Sigmoid colon (tissue), 6 donors: ENCODE measurements at regions not wholly inside any gene's neighbourhood (a gene's known extent, or its start where the extent isn't known, plus 50 kb on each side); places are given as distances from the start of the nearest gene placed in this dataset.

Experiments
- DNase-seq: peaks from one replicate; pipeline ENCODE4 v3.0.0-alpha.2; 2019
- H3K27ac ChIP-seq, 4 donors: fragments of 200-600 bp; sonication (generic); one replicate each; pipeline ENCODE4 v1.5.1; 2016 to 2019; ENCODE audit warnings: mild to moderate bottlenecking in 1 of 4
- H3K27me3 ChIP-seq, 3 donors: fragments of 200-600 bp; sonication (generic); one replicate each; pipeline ENCODE4 v1.5.1; 2019; ENCODE audit warnings: mild to moderate bottlenecking in 1 of 3
- H3K36me3 ChIP-seq, 4 donors: fragments of 200-600 bp; sonication (generic); one replicate each; pipeline ENCODE4 v1.5.1; 2016 to 2019
- H3K4me1 ChIP-seq, 4 donors: fragments of 200-600 bp; sonication (generic); one replicate each; pipeline ENCODE4 v1.5.1; 2017 to 2019
- H3K4me3 ChIP-seq, 4 donors: fragments of 200-600 bp; sonication (generic); one replicate each; pipeline ENCODE4 v1.5.1; 2017 to 2019; ENCODE audit warnings: mild to moderate bottlenecking in 2 of 4, moderate library complexity in 1 of 4
- H3K9me3 ChIP-seq, 4 donors: fragments of 200-600 bp in 3 of 4; sonication (generic) in 3 of 4; one replicate each; pipeline versions ENCODE4 v1.5.1 to v1.6.1; 2013 to 2019
- CTCF ChIP-seq, 4 experiments: fragments of 450-650 bp in 3 of 4; fragments of 200-600 bp in 1 of 4; IDR thresholded peaks; one replicate each; pipeline ENCODE4 v1.5.1; 2016 to 2019; ENCODE audit warnings: antibody characterized with exemption in 4 of 4, mild to moderate bottlenecking in 3 of 4, moderate library complexity in 2 of 4
- EP300 ChIP-seq, 4 donors: sonication (generic); formaldehyde crosslinking; IDR thresholded peaks; one replicate each; pipeline ENCODE4 v1.6.1; 2017; ENCODE audit warnings: antibody characterized with exemption in 4 of 4
- POLR2A ChIP-seq, 2 donors: fragments of 450-650 bp; IDR thresholded peaks; one replicate each; pipeline ENCODE4 v1.6.1; 2016; ENCODE audit warnings: antibody characterized with exemption in 2 of 2, mild to moderate bottlenecking in 2 of 2, moderate library complexity in 2 of 2
- POLR2AphosphoS5 ChIP-seq, 4 donors: sonication (generic); formaldehyde crosslinking; IDR thresholded peaks; one replicate each; pipeline ENCODE4 v1.6.1; 2017; ENCODE audit warnings: antibody characterized with exemption in 4 of 4
- WGBS, 2 donors: extraction: QIAGEN DNeasy Blood & Tissue Kit; methylation state at CpG; one replicate each; pipeline ENCODE4 v1.1.7; 2013; 5-methylcytosine and 5-hydroxymethylcytosine counted together
- intact Hi-C: fragments of 100-400 bp; cut with DNase I; formaldehyde crosslinking; loops from one replicate; pipeline ENCODE4 v1.15.1; 2023
- donor health status: healthy with polysubstance abuse.
- donor health status: healthy.

GRCh38 chr22:27066856-27067255, 409.5 kb downstream of the MIAT start:
- TF ChIP-seq POLR2A (IDR thresholded peaks at IDR 0.05) (no peak), POLR2AphosphoS5 (IDR thresholded peaks at IDR 0.05) (no peak), CTCF (IDR thresholded peaks at IDR 0.05) (no peak), EP300 (IDR thresholded peaks at IDR 0.05) (no peak)
- DNase-seq = no peak

GRCh38 chr22:27068121-27068520, 410.7 kb downstream of the MIAT start:
- no peak overlapping the region for H3K27ac ChIP-seq
- no peak overlapping the region for H3K4me3 ChIP-seq
- H3K9me3 ChIP-seq = no peaks in the 10 kb centered on the region
- intact Hi-C loops = no loop called here
- no peaks in the 10 kb centered on the region for H3K4me1 ChIP-seq
- no peak for DNase-seq
- TF ChIP-seq EP300 (IDR thresholded peaks at IDR 0.05) (no peak), CTCF (IDR thresholded peaks at IDR 0.05) (no peak)
- H3K36me3 ChIP-seq = no peaks in the 10 kb centered on the region
- no peaks in the 10 kb centered on the region for H3K27me3 ChIP-seq

More at GRCh38 chr22:27066856-27067255, 409.5 kb downstream of the MIAT start:
- H3K9me3 ChIP-seq = no peaks in the 10 kb centered on the region
- H3K36me3 ChIP-seq = no peaks in the 10 kb centered on the region
- no peaks in the 10 kb centered on the region for H3K27me3 ChIP-seq
- WGBS, 2 donors = 87 to 91% methylated on average over 12 of the region's 12 CpGs
- H3K4me3 ChIP-seq = no peak overlapping the region
- H3K4me1 ChIP-seq = no peaks in the 10 kb centered on the region
- intact Hi-C loops = no loop called here
- H3K27ac ChIP-seq = no peak overlapping the region

- Histone ChIP-seq H3K27me3 (no peaks in the 10 kb centered on the region), H3K4me3 (no peak overlapping the region), H3K4me1 (no peaks in the 10 kb centered on the region), H3K36me3 (no peaks in the 10 kb centered on the region), H3K27ac (no peak overlapping the region), H3K9me3 (no peaks in the 10 kb centered on the region)
- WGBS, 2 donors = 15 to 32% methylated on average over 8 of the region's 8 CpGs
- DNase-seq = no peak
- intact Hi-C loops = no loop called here
- TF ChIP-seq EP300 (IDR thresholded peaks at IDR 0.05) = no peak
- no peak for TF ChIP-seq CTCF (IDR thresholded peaks at IDR 0.05)
- no peak for TF ChIP-seq POLR2AphosphoS5 (IDR thresholded peaks at IDR 0.05)
Observed at GRCh38 chr22:27070594-27070993, 413.2 kb downstream of the MIAT start.

GRCh38 chr22:27073601-27074425, 416.4 kb downstream of the MIAT start:
- WGBS, 2 donors = 77 to 80% methylated on average over 12 of the region's 12 CpGs
- TF ChIP-seq POLR2A (IDR thresholded peaks at IDR 0.05) (no peak), POLR2AphosphoS5 (IDR thresholded peaks at IDR 0.05) (no peak), EP300 (IDR thresholded peaks at IDR 0.05) (no peak), CTCF (IDR thresholded peaks at IDR 0.05) (no peak)
- H3K4me3 ChIP-seq = no peak overlapping the region

More at GRCh38 chr22:27073601-27074425, 416.4 kb downstream of the MIAT start:
- Histone ChIP-seq H3K36me3 (no peaks in the 10 kb centered on the region), H3K27ac (no peak overlapping the region), H3K4me1 (no peaks in the 10 kb centered on the region), H3K27me3 (peaks cover 0 to under 1% (median 0%) of the 10 kb centered on the region in 3 donors), H3K9me3 (no peaks in the 10 kb centered on the region)
- DNase-seq = no peak
- intact Hi-C loops = no loop called here
